Adrenal gland (tissue), 5 donors: ENCODE measurements at regions not wholly inside any gene's neighbourhood (a gene's known extent, or its start where the extent isn't known, plus 50 kb on each side); places are given as distances from the start of the nearest gene placed in this dataset.

ENCODE experiments used
- POLR2A ChIP-seq, 2 donors: fragments of 450-650 bp; IDR thresholded peaks; one replicate each; pipeline ENCODE4 v1.6.1; 2017; ENCODE audit warnings: antibody characterized with exemption in 2 of 2, mild to moderate bottlenecking in 2 of 2, moderate library complexity in 1 of 2
- TF ChIP-seq, protein P1 (sequence below), 6 experiments: fragments of 450-650 bp in 4 of 6; fragments of 200-600 bp in 2 of 6; sonication (generic) in 1 of 6; IDR thresholded peaks; 1 replicate in 5 of 6; 2 replicates in 1 of 6; pipeline versions ENCODE4 v1.5.1 to v1.8.0; 2016 to 2021; ENCODE audit warnings: antibody characterized with exemption in 6 of 6, mild to moderate bottlenecking in 2 of 6, moderate library complexity in 1 of 6
- donor health status: DM: no; HTN: no; CAD: no.

GRCh38 chr15:38115121-38115520, 137.5 kb upstream of the SPRED1 start:
- no peak for TF ChIP-seq POLR2A (IDR thresholded peaks at IDR 0.05)
- TF ChIP-seq, protein P1, sequence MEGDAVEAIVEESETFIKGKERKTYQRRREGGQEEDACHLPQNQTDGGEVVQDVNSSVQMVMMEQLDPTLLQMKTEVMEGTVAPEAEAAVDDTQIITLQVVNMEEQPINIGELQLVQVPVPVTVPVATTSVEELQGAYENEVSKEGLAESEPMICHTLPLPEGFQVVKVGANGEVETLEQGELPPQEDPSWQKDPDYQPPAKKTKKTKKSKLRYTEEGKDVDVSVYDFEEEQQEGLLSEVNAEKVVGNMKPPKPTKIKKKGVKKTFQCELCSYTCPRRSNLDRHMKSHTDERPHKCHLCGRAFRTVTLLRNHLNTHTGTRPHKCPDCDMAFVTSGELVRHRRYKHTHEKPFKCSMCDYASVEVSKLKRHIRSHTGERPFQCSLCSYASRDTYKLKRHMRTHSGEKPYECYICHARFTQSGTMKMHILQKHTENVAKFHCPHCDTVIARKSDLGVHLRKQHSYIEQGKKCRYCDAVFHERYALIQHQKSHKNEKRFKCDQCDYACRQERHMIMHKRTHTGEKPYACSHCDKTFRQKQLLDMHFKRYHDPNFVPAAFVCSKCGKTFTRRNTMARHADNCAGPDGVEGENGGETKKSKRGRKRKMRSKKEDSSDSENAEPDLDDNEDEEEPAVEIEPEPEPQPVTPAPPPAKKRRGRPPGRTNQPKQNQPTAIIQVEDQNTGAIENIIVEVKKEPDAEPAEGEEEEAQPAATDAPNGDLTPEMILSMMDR (IDR thresholded peaks at IDR 0.05): no peak
